Loucy (cell line): ENCODE measurements at regions not wholly inside any gene's neighbourhood (a gene's known extent, or its start where the extent isn't known, plus 50 kb on each side); places are given as distances from the start of the nearest gene placed in this dataset.
A peak's percentile ranks its signal among the peaks of the same experiment; 100 is the strongest.

Source experiments
- H2AFZ ChIP-seq: fragments of 200-600 bp; sonication (generic); 2 replicates; pipeline ENCODE4 v1.6.0; 2016; ENCODE audit warnings: antibody characterized with exemption, mild to moderate bottlenecking, low read length, moderate library complexity
- H3F3A ChIP-seq: fragments of 200-600 bp; 2 replicates; pipeline ENCODE4 v1.6.0; 2016; ENCODE audit warnings: antibody characterized with exemption, low read depth, mild to moderate bottlenecking
- H3K27me3 ChIP-seq: fragments of 200-600 bp; sonication (generic); 2 replicates; pipeline ENCODE4 v1.6.1; 2014; ENCODE audit warnings: low read length, mild to moderate bottlenecking; ENCODE audit not compliant: insufficient read depth, poor library complexity, severe bottlenecking
- H3K36me3 ChIP-seq: fragments of 200-600 bp; sonication (generic); 2 replicates; pipeline ENCODE4 v1.6.1; 2016; ENCODE audit warnings: low read length; ENCODE audit not compliant: insufficient read depth
- H3K4me1 ChIP-seq: fragments of 200-600 bp; sonication (generic); 2 replicates; pipeline ENCODE4 v1.5.1; 2014; ENCODE audit warnings: low read length, mild to moderate bottlenecking; ENCODE audit not compliant: insufficient read depth, poor library complexity, severe bottlenecking
- H3K4me2 ChIP-seq: fragments of 200-600 bp; sonication (generic); 2 replicates; pipeline ENCODE4 v1.6.0; 2014; ENCODE audit warnings: antibody characterized with exemption, low read length, low read depth, mild to moderate bottlenecking; ENCODE audit not compliant: poor library complexity, severe bottlenecking
- H3K4me3 ChIP-seq: fragments of 200-600 bp; sonication (generic); 2 replicates; pipeline ENCODE4 v1.5.1; 2014; ENCODE audit warnings: low read length, mild to moderate bottlenecking, mixed read lengths; ENCODE audit not compliant: poor library complexity, severe bottlenecking
- H3K79me2 ChIP-seq: fragments of 200-600 bp; sonication (generic); 2 replicates; pipeline ENCODE4 v1.6.1; 2014; ENCODE audit warnings: low read length; ENCODE audit not compliant: insufficient read depth
- H3K9ac ChIP-seq: fragments of 200-600 bp; sonication (generic); 2 replicates; pipeline ENCODE4 v1.6.0; 2014; ENCODE audit warnings: mild to moderate bottlenecking, low read depth, low read length, moderate library complexity; ENCODE audit not compliant: poor library complexity, severe bottlenecking
- H3K9me2 ChIP-seq: fragments of 200-600 bp; sonication (generic); replicated peaks from 2 replicates; pipeline ENCODE4 v1.6.1; 2016; ENCODE audit warnings: low read depth, low read length, mixed read lengths
- H3K9me3 ChIP-seq: fragments of 200-600 bp; sonication (generic); 2 replicates; pipeline ENCODE4 v1.6.1; 2014; ENCODE audit warnings: mild to moderate bottlenecking, antibody characterized with exemption, low read length, low read depth; ENCODE audit not compliant: insufficient read depth
- H4K20me1 ChIP-seq: fragments of 200-600 bp; sonication (generic); 2 replicates; pipeline ENCODE4 v1.6.0; 2014; ENCODE audit warnings: antibody characterized with exemption, low read length, mild to moderate bottlenecking; ENCODE audit not compliant: insufficient read depth, poor library complexity, severe bottlenecking
- CTCF ChIP-seq: fragments of 200-600 bp; sonication (generic); conservative IDR thresholded peaks from 2 replicates; pipeline ENCODE4 v1.5.1; 2014; ENCODE audit warnings: mild to moderate bottlenecking, antibody characterized with exemption, low read length
- EZH2phosphoT487 ChIP-seq: fragments of 200-600 bp; IDR thresholded peaks from 2 replicates; pipeline ENCODE4 v1.6.1; 2018; ENCODE audit warnings: antibody characterized with exemption, mild to moderate bottlenecking, moderate library complexity, borderline replicate concordance

GRCh38 chr5:166068547-166069335 lies 2222.7 kb upstream of the WWC1 start:
- Histone ChIP-seq H3K36me3 (no peaks in the 10 kb centered on the region), H3K79me2 (no peaks in the 10 kb centered on the region), H3K4me1 (no peaks in the 10 kb centered on the region), H3K9me2 (no peaks in the 10 kb centered on the region), H2AFZ (no peak overlapping the region), H3K4me2 (no peak overlapping the region), H3K9me3 (no peaks in the 10 kb centered on the region), H3K9ac (no peak overlapping the region), H4K20me1 (no peaks in the 10 kb centered on the region), H3F3A (no peaks in the 10 kb centered on the region), H3K4me3 (no peak overlapping the region), H3K27me3 (no peaks in the 10 kb centered on the region)
- no peak for TF ChIP-seq CTCF
- TF ChIP-seq EZH2phosphoT487, result no peak

DNA sequence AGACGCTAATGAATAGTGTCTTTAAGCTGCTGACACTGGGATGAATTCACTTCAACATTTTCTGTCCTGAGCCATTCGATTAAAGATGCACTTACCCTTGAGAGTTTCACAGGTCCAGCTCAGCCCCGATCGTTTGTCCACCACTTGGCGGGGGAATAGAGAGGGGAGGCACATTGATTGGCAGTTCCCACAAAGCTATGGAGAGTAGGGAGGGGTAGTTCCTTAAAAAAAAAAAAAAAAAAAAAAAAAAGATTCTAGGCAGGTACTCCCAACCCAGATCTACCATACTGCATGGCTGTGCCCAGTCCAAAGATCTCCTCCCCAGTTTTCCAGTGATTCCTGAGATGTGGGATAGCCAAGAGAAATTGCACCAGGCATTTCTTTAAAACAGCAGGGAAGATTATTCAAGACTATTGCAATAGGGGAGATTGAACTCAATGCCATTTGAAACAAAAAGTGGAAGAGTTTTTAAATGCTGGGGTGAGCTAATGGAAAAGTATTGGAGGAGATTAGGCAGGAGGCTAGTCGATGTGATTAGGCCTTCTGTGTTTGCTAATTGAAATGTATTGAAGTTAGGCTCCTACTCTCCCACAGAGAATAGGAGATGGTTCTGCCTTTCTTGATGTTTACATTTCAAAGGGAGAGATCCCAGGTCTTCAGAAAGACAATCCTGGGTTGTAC lies 2217.4 kb upstream of the WWC1 start:
- Histone ChIP-seq H3K4me1 (peaks cover 6% of the 10 kb centered on the region), H3F3A (no peaks in the 10 kb centered on the region), H3K4me2 (no peak overlapping the region), H3K9me2 (no peaks in the 10 kb centered on the region), H3K79me2 (no peaks in the 10 kb centered on the region), H3K36me3 (no peaks in the 10 kb centered on the region), H3K9ac (no peak overlapping the region), H3K4me3 (no peak overlapping the region), H3K9me3 (no peaks in the 10 kb centered on the region), H2AFZ (no peak overlapping the region), H4K20me1 (no peaks in the 10 kb centered on the region), H3K27me3 (no peaks in the 10 kb centered on the region)
- TF ChIP-seq CTCF (no peak), EZH2phosphoT487 (no peak)

DNA sequence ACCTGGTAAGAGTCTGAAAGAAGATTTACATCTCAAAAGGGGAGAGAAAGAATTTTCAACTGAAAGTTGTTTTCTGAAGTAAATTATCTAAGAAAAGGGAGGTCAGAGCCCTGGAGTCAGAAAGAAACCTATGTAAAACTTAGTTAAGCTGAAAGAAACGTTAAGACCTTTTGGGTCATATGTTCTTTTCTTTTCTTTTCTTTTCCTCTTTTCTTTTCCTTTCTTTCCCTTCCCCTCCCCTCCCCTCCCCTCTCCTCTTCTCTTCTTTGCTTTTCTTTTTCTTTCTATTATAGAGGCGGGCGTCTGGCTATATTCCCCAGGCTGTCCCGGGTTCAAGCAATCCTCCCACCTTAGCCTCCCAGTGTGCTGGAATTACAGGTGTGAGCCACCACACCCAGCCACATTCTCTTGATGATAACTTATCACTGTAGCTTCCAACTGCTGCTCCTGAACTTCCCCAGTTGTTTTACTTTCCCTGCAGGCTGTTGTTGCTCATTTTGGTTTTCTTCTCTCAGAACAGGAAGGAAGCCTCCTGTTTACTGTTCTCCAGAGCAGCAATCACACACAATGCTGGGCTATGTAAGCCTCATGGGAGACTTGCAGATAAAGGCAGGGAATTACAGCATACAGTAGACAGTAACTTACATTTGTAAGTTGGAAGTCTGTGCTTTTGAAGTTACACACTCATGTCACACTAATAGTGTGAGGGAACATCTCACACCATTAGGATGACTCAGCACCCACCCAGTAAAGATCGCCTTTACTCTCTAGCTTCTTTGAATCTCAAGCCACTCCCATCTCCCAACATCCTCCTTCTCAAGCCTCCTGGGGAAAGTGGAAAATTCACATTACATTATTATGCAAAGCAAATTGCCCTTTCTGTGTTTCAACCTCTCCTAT lies 2216.6 kb upstream of the WWC1 start:
- H3K4me3 ChIP-seq, result no peak overlapping the region
- H3K79me2 ChIP-seq, result no peaks in the 10 kb centered on the region
- H3K9me3 ChIP-seq, result no peaks in the 10 kb centered on the region
- H3F3A ChIP-seq, result no peaks in the 10 kb centered on the region
- H3K9me2 ChIP-seq, result no peaks in the 10 kb centered on the region
- peak overlapping the region; percentile 20 for H3K4me2 ChIP-seq
- TF ChIP-seq EZH2phosphoT487, result no peak
- no peak for TF ChIP-seq CTCF
- H3K36me3 ChIP-seq, result no peaks in the 10 kb centered on the region
- H4K20me1 ChIP-seq, result no peaks in the 10 kb centered on the region
- no peak overlapping the region; the same call in 1 of the 2 replicates for H2AFZ ChIP-seq
- no peak overlapping the region for H3K9ac ChIP-seq
- peaks cover 6% of the 10 kb centered on the region for H3K4me1 ChIP-seq
- no peaks in the 10 kb centered on the region for H3K27me3 ChIP-seq
